ENCODE measurements at regions not wholly inside any gene's neighbourhood (a gene's known extent, or its start where the extent isn't known, plus 50 kb on each side); places are given as distances from the start of the nearest gene placed in this dataset.

- no peaks in the 10 kb centered on the region for H3K36me3 ChIP-seq (ENCODE audit: control insufficient read depth, insufficient read depth, low read length)
- peaks cover 9% of the 10 kb centered on the region for H3K4me1 ChIP-seq (ENCODE audit: control insufficient read depth, insufficient read depth, low read length)
- H3K4me3 ChIP-seq (ENCODE audit: low read depth, low read length), result no peak overlapping the region
- peaks cover 44% of the 10 kb centered on the region for H3K27me3 ChIP-seq (ENCODE audit: control insufficient read depth, insufficient read depth, low read length)
- H3K9ac ChIP-seq (ENCODE audit: low read depth, low read length), result no peak overlapping the region
- H3K9me3 ChIP-seq (ENCODE audit: control insufficient read depth, insufficient read depth, low read length), result no peaks in the 10 kb centered on the region
Measured at GRCh38 chr6:41453244-41453643, 92.9 kb upstream of the FOXP4 start.

GRCh38 chr6:41454189-41454789, 91.9 kb upstream of the FOXP4 start:
- Histone ChIP-seq H3K9ac (ENCODE audit: low read depth, low read length) (no peak overlapping the region), H3K9me3 (ENCODE audit: control insufficient read depth, insufficient read depth, low read length) (no peaks in the 10 kb centered on the region), H3K4me1 (ENCODE audit: control insufficient read depth, insufficient read depth, low read length) (peaks cover 9% of the 10 kb centered on the region), H3K27me3 (ENCODE audit: control insufficient read depth, insufficient read depth, low read length) (peaks cover 47% of the 10 kb centered on the region), H3K4me3 (ENCODE audit: low read depth, low read length) (no peak overlapping the region), H3K36me3 (ENCODE audit: control insufficient read depth, insufficient read depth, low read length) (no peaks in the 10 kb centered on the region)

GRCh38 chr6:41455410-41455809, 90.8 kb upstream of the FOXP4 start:
- H3K4me3 ChIP-seq (ENCODE audit: low read depth, low read length), result no peak overlapping the region
- no peak overlapping the region for H3K9ac ChIP-seq (ENCODE audit: low read depth, low read length)
- peaks cover 9% of the 10 kb centered on the region for H3K4me1 ChIP-seq (ENCODE audit: control insufficient read depth, insufficient read depth, low read length)
- no peaks in the 10 kb centered on the region for H3K9me3 ChIP-seq (ENCODE audit: control insufficient read depth, insufficient read depth, low read length)
- peaks cover 47% of the 10 kb centered on the region for H3K27me3 ChIP-seq (ENCODE audit: control insufficient read depth, insufficient read depth, low read length)
- H3K36me3 ChIP-seq (ENCODE audit: control insufficient read depth, insufficient read depth, low read length), result no peaks in the 10 kb centered on the region

GRCh38 chr6:41455818-41456217, 90.4 kb upstream of the FOXP4 start:
- H3K9me3 ChIP-seq (ENCODE audit: control insufficient read depth, insufficient read depth, low read length), result no peaks in the 10 kb centered on the region
- H3K36me3 ChIP-seq (ENCODE audit: control insufficient read depth, insufficient read depth, low read length), result no peaks in the 10 kb centered on the region
- H3K4me3 ChIP-seq (ENCODE audit: low read depth, low read length), result no peak overlapping the region
- H3K9ac ChIP-seq (ENCODE audit: low read depth, low read length), result no peak overlapping the region
- H3K27me3 ChIP-seq (ENCODE audit: control insufficient read depth, insufficient read depth, low read length), result peaks cover 50% of the 10 kb centered on the region
- peaks cover 9% of the 10 kb centered on the region for H3K4me1 ChIP-seq (ENCODE audit: control insufficient read depth, insufficient read depth, low read length)

- peaks cover 5% of the 10 kb centered on the region for H3K4me1 ChIP-seq (ENCODE audit: control insufficient read depth, insufficient read depth, low read length)
- no peak overlapping the region for H3K4me3 ChIP-seq (ENCODE audit: low read depth, low read length)
- H3K9me3 ChIP-seq (ENCODE audit: control insufficient read depth, insufficient read depth, low read length), result no peaks in the 10 kb centered on the region
- no peak overlapping the region for H3K9ac ChIP-seq (ENCODE audit: low read depth, low read length)
- H3K27me3 ChIP-seq (ENCODE audit: control insufficient read depth, insufficient read depth, low read length), result peaks cover 63% of the 10 kb centered on the region
- no peaks in the 10 kb centered on the region for H3K36me3 ChIP-seq (ENCODE audit: control insufficient read depth, insufficient read depth, low read length)
Measured at GRCh38 chr6:41457303-41457670, 88.9 kb upstream of the FOXP4 start.

GRCh38 chr6:41459738-41460137, 86.4 kb upstream of the FOXP4 start:
- Histone ChIP-seq H3K9me3 (ENCODE audit: control insufficient read depth, insufficient read depth, low read length) (no peaks in the 10 kb centered on the region), H3K9ac (ENCODE audit: low read depth, low read length) (no peak overlapping the region), H3K4me3 (ENCODE audit: low read depth, low read length) (no peak overlapping the region), H3K36me3 (ENCODE audit: control insufficient read depth, insufficient read depth, low read length) (no peaks in the 10 kb centered on the region), H3K4me1 (ENCODE audit: control insufficient read depth, insufficient read depth, low read length) (peaks cover 15% of the 10 kb centered on the region), H3K27me3 (ENCODE audit: control insufficient read depth, insufficient read depth, low read length) (peaks cover 76% of the 10 kb centered on the region)

GRCh38 chr6:41460742-41461336, 85.3 kb upstream of the FOXP4 start:
- H3K4me3 ChIP-seq (ENCODE audit: low read depth, low read length), result no peak overlapping the region
- no peaks in the 10 kb centered on the region for H3K36me3 ChIP-seq (ENCODE audit: control insufficient read depth, insufficient read depth, low read length)
- peaks cover 15% of the 10 kb centered on the region for H3K4me1 ChIP-seq (ENCODE audit: control insufficient read depth, insufficient read depth, low read length)
- peaks cover 75% of the 10 kb centered on the region for H3K27me3 ChIP-seq (ENCODE audit: control insufficient read depth, insufficient read depth, low read length)
- no peak overlapping the region for H3K9ac ChIP-seq (ENCODE audit: low read depth, low read length)
- no peaks in the 10 kb centered on the region for H3K9me3 ChIP-seq (ENCODE audit: control insufficient read depth, insufficient read depth, low read length)

GRCh38 chr6:41462033-41462432, 84.1 kb upstream of the FOXP4 start:
- Histone ChIP-seq H3K4me1 (ENCODE audit: control insufficient read depth, insufficient read depth, low read length) (peaks cover 10% of the 10 kb centered on the region), H3K9ac (ENCODE audit: low read depth, low read length) (no peak overlapping the region), H3K9me3 (ENCODE audit: control insufficient read depth, insufficient read depth, low read length) (no peaks in the 10 kb centered on the region), H3K36me3 (ENCODE audit: control insufficient read depth, insufficient read depth, low read length) (no peaks in the 10 kb centered on the region), H3K27me3 (ENCODE audit: control insufficient read depth, insufficient read depth, low read length) (peaks cover 85% of the 10 kb centered on the region), H3K4me3 (ENCODE audit: low read depth, low read length) (no peak overlapping the region)

GRCh38 chr6:41463062-41463930, 82.9 kb upstream of the FOXP4 start:
- Histone ChIP-seq H3K4me1 (ENCODE audit: control insufficient read depth, insufficient read depth, low read length) (peaks cover 10% of the 10 kb centered on the region), H3K4me3 (ENCODE audit: low read depth, low read length) (no peak overlapping the region), H3K9ac (ENCODE audit: low read depth, low read length) (no peak overlapping the region), H3K27me3 (ENCODE audit: control insufficient read depth, insufficient read depth, low read length) (peaks cover 85% of the 10 kb centered on the region), H3K36me3 (ENCODE audit: control insufficient read depth, insufficient read depth, low read length) (no peaks in the 10 kb centered on the region), H3K9me3 (ENCODE audit: control insufficient read depth, insufficient read depth, low read length) (no peaks in the 10 kb centered on the region)

GRCh38 chr6:41464019-41464418, 82.2 kb upstream of the FOXP4 start:
- Histone ChIP-seq H3K9me3 (ENCODE audit: control insufficient read depth, insufficient read depth, low read length) (no peaks in the 10 kb centered on the region), H3K9ac (ENCODE audit: low read depth, low read length) (no peak overlapping the region), H3K27me3 (ENCODE audit: control insufficient read depth, insufficient read depth, low read length) (peaks cover 87% of the 10 kb centered on the region), H3K4me1 (ENCODE audit: control insufficient read depth, insufficient read depth, low read length) (peaks cover 10% of the 10 kb centered on the region), H3K4me3 (ENCODE audit: low read depth, low read length) (no peak overlapping the region), H3K36me3 (ENCODE audit: control insufficient read depth, insufficient read depth, low read length) (no peaks in the 10 kb centered on the region)

GRCh38 chr6:41464481-41464880, 81.7 kb upstream of the FOXP4 start:
- peaks cover 91% of the 10 kb centered on the region for H3K27me3 ChIP-seq (ENCODE audit: control insufficient read depth, insufficient read depth, low read length)
- H3K9ac ChIP-seq (ENCODE audit: low read depth, low read length), result no peak overlapping the region
- H3K4me3 ChIP-seq (ENCODE audit: low read depth, low read length), result no peak overlapping the region
- H3K4me1 ChIP-seq (ENCODE audit: control insufficient read depth, insufficient read depth, low read length), result peaks cover 10% of the 10 kb centered on the region
- no peaks in the 10 kb centered on the region for H3K36me3 ChIP-seq (ENCODE audit: control insufficient read depth, insufficient read depth, low read length)
- H3K9me3 ChIP-seq (ENCODE audit: control insufficient read depth, insufficient read depth, low read length), result no peaks in the 10 kb centered on the region

Data from iPS-15b (cell line).